ENCODE measurements at regions not wholly inside any gene's neighbourhood (a gene's known extent, or its start where the extent isn't known, plus 50 kb on each side); places are given as distances from the start of the nearest gene placed in this dataset.

- H3K27ac ChIP-seq (replicated peaks), result no peak overlapping the region
- DNase-seq, result no peak
- intact Hi-C loops (cut with micrococcal nuclease), result no loop called here
- H3K9me3 ChIP-seq (replicated peaks), result peaks cover 6% of the 10 kb centered on the region
- H3K36me3 ChIP-seq, result no peaks in the 10 kb centered on the region
- no peaks in the 10 kb centered on the region for H3K27me3 ChIP-seq (ENCODE audit: low read depth)
- no peaks in the 10 kb centered on the region for H3K4me1 ChIP-seq
- TF ChIP-seq, protein P1, sequence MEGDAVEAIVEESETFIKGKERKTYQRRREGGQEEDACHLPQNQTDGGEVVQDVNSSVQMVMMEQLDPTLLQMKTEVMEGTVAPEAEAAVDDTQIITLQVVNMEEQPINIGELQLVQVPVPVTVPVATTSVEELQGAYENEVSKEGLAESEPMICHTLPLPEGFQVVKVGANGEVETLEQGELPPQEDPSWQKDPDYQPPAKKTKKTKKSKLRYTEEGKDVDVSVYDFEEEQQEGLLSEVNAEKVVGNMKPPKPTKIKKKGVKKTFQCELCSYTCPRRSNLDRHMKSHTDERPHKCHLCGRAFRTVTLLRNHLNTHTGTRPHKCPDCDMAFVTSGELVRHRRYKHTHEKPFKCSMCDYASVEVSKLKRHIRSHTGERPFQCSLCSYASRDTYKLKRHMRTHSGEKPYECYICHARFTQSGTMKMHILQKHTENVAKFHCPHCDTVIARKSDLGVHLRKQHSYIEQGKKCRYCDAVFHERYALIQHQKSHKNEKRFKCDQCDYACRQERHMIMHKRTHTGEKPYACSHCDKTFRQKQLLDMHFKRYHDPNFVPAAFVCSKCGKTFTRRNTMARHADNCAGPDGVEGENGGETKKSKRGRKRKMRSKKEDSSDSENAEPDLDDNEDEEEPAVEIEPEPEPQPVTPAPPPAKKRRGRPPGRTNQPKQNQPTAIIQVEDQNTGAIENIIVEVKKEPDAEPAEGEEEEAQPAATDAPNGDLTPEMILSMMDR (IDR thresholded peaks at IDR 0.05; ENCODE audit: borderline replicate concordance), result no peak
- no peak overlapping the region for H3K4me3 ChIP-seq
Measured at GRCh38 chr3:178036451-178037144, 499.6 kb upstream of the KCNMB2 start.

GRCh38 chr3:178041931-178042330 lies 494.3 kb upstream of the KCNMB2 start:
- H3K27ac ChIP-seq (replicated peaks), result no peak overlapping the region

DNA sequence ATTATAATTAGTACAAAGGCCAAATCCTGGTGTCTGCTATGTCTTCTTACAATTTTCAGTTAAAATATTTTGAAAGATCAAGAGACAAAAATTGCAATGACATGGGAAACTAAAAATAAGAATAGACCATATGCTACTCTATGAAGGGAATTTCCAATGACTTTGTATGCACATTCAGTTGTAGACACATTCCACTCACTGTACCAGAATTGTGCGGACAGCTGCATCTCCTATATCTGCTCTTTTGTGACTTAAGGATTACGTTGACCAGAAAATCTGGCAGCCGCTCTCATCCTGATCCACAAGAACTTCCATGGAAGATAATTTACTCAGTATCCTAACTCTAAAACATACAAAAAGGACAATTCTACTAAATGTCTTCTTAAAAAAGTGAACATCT lies 493.9 kb upstream of the KCNMB2 start:
- no peaks in the 10 kb centered on the region for H3K27me3 ChIP-seq (ENCODE audit: low read depth)
- intact Hi-C loops (cut with micrococcal nuclease), result no loop called here
- H3K9me3 ChIP-seq (replicated peaks), result no peaks in the 10 kb centered on the region
- TF ChIP-seq, protein P1 (IDR thresholded peaks at IDR 0.05; ENCODE audit: borderline replicate concordance), result no peak
- H3K27ac ChIP-seq (replicated peaks), result no peak overlapping the region
- H3K4me1 ChIP-seq, result no peaks in the 10 kb centered on the region
- DNase-seq, result no peak
- no peaks in the 10 kb centered on the region for H3K36me3 ChIP-seq
- no peak overlapping the region for H3K4me3 ChIP-seq

More at GRCh38 chr3:178041931-178042330, 494.3 kb upstream of the KCNMB2 start:
- H3K4me1 ChIP-seq, result no peaks in the 10 kb centered on the region
- intact Hi-C loops (cut with micrococcal nuclease), result no loop called here
- no peaks in the 10 kb centered on the region for H3K27me3 ChIP-seq (ENCODE audit: low read depth)
- TF ChIP-seq, protein P1 (IDR thresholded peaks at IDR 0.05; ENCODE audit: borderline replicate concordance), result no peak
- H3K36me3 ChIP-seq, result no peaks in the 10 kb centered on the region
- no peaks in the 10 kb centered on the region for H3K9me3 ChIP-seq (replicated peaks)
- H3K4me3 ChIP-seq, result no peak overlapping the region
- DNase-seq, result no peak

GRCh38 chr3:178043084-178043483 lies 493.2 kb upstream of the KCNMB2 start:
- Histone ChIP-seq H3K9me3 (replicated peaks) (no peaks in the 10 kb centered on the region), H3K27ac (replicated peaks) (no peak overlapping the region), H3K27me3 (ENCODE audit: low read depth) (no peaks in the 10 kb centered on the region), H3K4me3 (no peak overlapping the region), H3K36me3 (no peaks in the 10 kb centered on the region), H3K4me1 (no peaks in the 10 kb centered on the region)
- TF ChIP-seq, protein P1 (IDR thresholded peaks at IDR 0.05; ENCODE audit: borderline replicate concordance), result no peak
- DNase-seq, result no peak
- intact Hi-C loops (cut with micrococcal nuclease), result no loop called here

- Histone ChIP-seq H3K27me3 (ENCODE audit: low read depth) (no peaks in the 10 kb centered on the region), H3K9me3 (replicated peaks) (no peaks in the 10 kb centered on the region), H3K4me3 (no peak overlapping the region), H3K27ac (replicated peaks) (no peak overlapping the region), H3K4me1 (no peaks in the 10 kb centered on the region), H3K36me3 (no peaks in the 10 kb centered on the region)
- TF ChIP-seq, protein P1 (IDR thresholded peaks at IDR 0.05; ENCODE audit: borderline replicate concordance), result no peak
- intact Hi-C loops (cut with micrococcal nuclease), result no loop called here
- no peak for DNase-seq
Measured at GRCh38 chr3:178044320-178044719, 491.9 kb upstream of the KCNMB2 start.

Measured in left ventricle myocardium inferior (tissue), 1 donor.